Colonic mucosa (tissue), 4 donors: ENCODE measurements at regions not wholly inside any gene's neighbourhood (a gene's known extent, or its start where the extent isn't known, plus 50 kb on each side); places are given as distances from the start of the nearest gene placed in this dataset.

Experiments
- DNase-seq: peaks from one replicate; pipeline ENCODE4 v3.0.0-alpha.2; 2020
- H3K27ac ChIP-seq: fragments of 200-600 bp; one replicate; pipeline ENCODE4 v1.8.0; 2021
- H3K27me3 ChIP-seq: fragments of 200-600 bp; one replicate; pipeline ENCODE4 v1.8.0; 2021
- H3K36me3 ChIP-seq: fragments of 200-600 bp; one replicate; pipeline ENCODE4 v1.8.0; 2021
- H3K4me1 ChIP-seq: fragments of 200-600 bp; one replicate; pipeline ENCODE4 v1.8.0; 2021; ENCODE audit warnings: mild to moderate bottlenecking
- H3K4me3 ChIP-seq: fragments of 200-600 bp; one replicate; pipeline ENCODE4 v1.8.0; 2021
- H3K9ac ChIP-seq, 2 donors: one replicate each; pipeline ENCODE4 v1.7.0; 2013; ENCODE audit warnings: control low read depth in 2 of 2, low read depth in 2 of 2, low read length in 2 of 2
- H3K9me3 ChIP-seq: fragments of 200-600 bp; one replicate; pipeline ENCODE4 v1.8.0; 2021
- CTCF ChIP-seq: fragments of 200-600 bp; IDR thresholded peaks from one replicate; pipeline ENCODE4 v1.8.0; 2022; ENCODE audit warnings: antibody characterized with exemption, mild to moderate bottlenecking
- intact Hi-C: fragments of 100-400 bp; cut with DNase I; formaldehyde crosslinking; loops from one replicate; pipeline ENCODE4 v1.14.1; 2022
- donor health status: healthy.
- donor health status: DM: no; HTN: no; CAD: no.
- donor health status: DM: no; HTN: no; CAD: no.

GRCh38 chr14:22483863-22484593, 105.0 kb downstream of the DAD1 start:
- intact Hi-C loops, result no loop called here
- H3K4me3 ChIP-seq, result no peak overlapping the region
- no peak overlapping the region for H3K9ac ChIP-seq
- no peak for TF ChIP-seq CTCF
- H3K36me3 ChIP-seq, result no peaks in the 10 kb centered on the region
- no peaks in the 10 kb centered on the region for H3K4me1 ChIP-seq
- DNase-seq, result no peak
- no peaks in the 10 kb centered on the region for H3K27me3 ChIP-seq
- no peaks in the 10 kb centered on the region for H3K9me3 ChIP-seq
- peak overlapping the region; percentile 4 for H3K27ac ChIP-seq

GRCh38 chr14:22482782-22483553, 106.1 kb downstream of the DAD1 start:
- Histone ChIP-seq H3K9me3 (no peaks in the 10 kb centered on the region), H3K36me3 (no peaks in the 10 kb centered on the region), H3K4me1 (no peaks in the 10 kb centered on the region), H3K9ac (no peak overlapping the region), H3K27me3 (no peaks in the 10 kb centered on the region), H3K27ac (no peak overlapping the region), H3K4me3 (no peak overlapping the region)
- intact Hi-C loops, result no loop called here
- DNase-seq, result no peak
- TF ChIP-seq CTCF, result no peak

- TF ChIP-seq CTCF, result no peak
- H3K27me3 ChIP-seq, result no peaks in the 10 kb centered on the region
- no peaks in the 10 kb centered on the region for H3K9me3 ChIP-seq
- no peaks in the 10 kb centered on the region for H3K36me3 ChIP-seq
- H3K27ac ChIP-seq, result no peak overlapping the region
- no peak overlapping the region for H3K9ac ChIP-seq
- H3K4me1 ChIP-seq, result no peaks in the 10 kb centered on the region
- DNase-seq, result no peak
- intact Hi-C loops, result no loop called here
- no peak overlapping the region for H3K4me3 ChIP-seq
Measured at GRCh38 chr14:22482085-22482694, 106.8 kb downstream of the DAD1 start.

- no peak for TF ChIP-seq CTCF
- no peak overlapping the region for H3K9ac ChIP-seq
- H3K36me3 ChIP-seq, result no peaks in the 10 kb centered on the region
- H3K27me3 ChIP-seq, result no peaks in the 10 kb centered on the region
- no peak for DNase-seq
- H3K4me3 ChIP-seq, result no peak overlapping the region
- H3K27ac ChIP-seq, result no peak overlapping the region
- H3K9me3 ChIP-seq, result no peaks in the 10 kb centered on the region
- intact Hi-C loops, result no loop called here
- H3K4me1 ChIP-seq, result no peaks in the 10 kb centered on the region
Measured at GRCh38 chr14:22481546-22481945, 107.5 kb downstream of the DAD1 start.

GRCh38 chr14:22479776-22480464, 109.1 kb downstream of the DAD1 start:
- no peaks in the 10 kb centered on the region for H3K4me1 ChIP-seq
- intact Hi-C loops, result no loop called here
- no peaks in the 10 kb centered on the region for H3K36me3 ChIP-seq
- TF ChIP-seq CTCF, result no peak
- H3K27me3 ChIP-seq, result no peaks in the 10 kb centered on the region
- no peak overlapping the region for H3K9ac ChIP-seq
- H3K27ac ChIP-seq, result no peak overlapping the region
- DNase-seq, result no peak
- H3K9me3 ChIP-seq, result no peaks in the 10 kb centered on the region
- H3K4me3 ChIP-seq, result no peak overlapping the region
